ENCODE measurements at regions not wholly inside any gene's neighbourhood (a gene's known extent, or its start where the extent isn't known, plus 50 kb on each side); places are given as distances from the start of the nearest gene placed in this dataset.

GRCh38 chr3:109559389-109559788 lies 222.0 kb upstream of the DPPA4 start:
- DNase-seq, result no peak
- Mint-ChIP-seq H3K4me1 (ENCODE audit: low read depth, unreplicated experiment) (no peaks in the 10 kb centered on the region), H3K9me3 (ENCODE audit: unreplicated experiment) (no peaks in the 10 kb centered on the region), H3K27me3 (ENCODE audit: unreplicated experiment) (peaks cover 2% of the 10 kb centered on the region), H3K27ac (ENCODE audit: unreplicated experiment) (no peak overlapping the region), H3K36me3 (ENCODE audit: unreplicated experiment) (no peaks in the 10 kb centered on the region), H3K4me3 (ENCODE audit: unreplicated experiment) (no peak overlapping the region)
- no peak for TF ChIP-seq CTCF (IDR thresholded peaks at IDR 0.05; ENCODE audit: partially characterized antibody, unreplicated experiment)

- H3K4me3 Mint-ChIP-seq (ENCODE audit: unreplicated experiment), result no peak overlapping the region
- H3K4me1 Mint-ChIP-seq (ENCODE audit: low read depth, unreplicated experiment), result no peaks in the 10 kb centered on the region
- DNase-seq, result no peak
- TF ChIP-seq CTCF (IDR thresholded peaks at IDR 0.05; ENCODE audit: partially characterized antibody, unreplicated experiment), result no peak
- H3K9me3 Mint-ChIP-seq (ENCODE audit: unreplicated experiment), result no peaks in the 10 kb centered on the region
- peaks cover under 1% of the 10 kb centered on the region for H3K27me3 Mint-ChIP-seq (ENCODE audit: unreplicated experiment)
- no peaks in the 10 kb centered on the region for H3K36me3 Mint-ChIP-seq (ENCODE audit: unreplicated experiment)
- H3K27ac Mint-ChIP-seq (ENCODE audit: unreplicated experiment), result no peak overlapping the region
Observed at GRCh38 chr3:109563149-109563548, 225.8 kb upstream of the DPPA4 start.

- Mint-ChIP-seq H3K36me3 (ENCODE audit: unreplicated experiment) (no peaks in the 10 kb centered on the region), H3K27me3 (ENCODE audit: unreplicated experiment) (no peaks in the 10 kb centered on the region), H3K4me3 (ENCODE audit: unreplicated experiment) (no peak overlapping the region), H3K4me1 (ENCODE audit: low read depth, unreplicated experiment) (no peaks in the 10 kb centered on the region), H3K9me3 (ENCODE audit: unreplicated experiment) (no peaks in the 10 kb centered on the region), H3K27ac (ENCODE audit: unreplicated experiment) (no peak overlapping the region)
- TF ChIP-seq CTCF (IDR thresholded peaks at IDR 0.05; ENCODE audit: partially characterized antibody, unreplicated experiment), result no peak
- no peak for DNase-seq
Observed at GRCh38 chr3:109569135-109569846, 231.9 kb upstream of the DPPA4 start.

GRCh38 chr3:109570408-109570807 lies 233.1 kb upstream of the DPPA4 start:
- TF ChIP-seq CTCF (IDR thresholded peaks at IDR 0.05; ENCODE audit: partially characterized antibody, unreplicated experiment), result no peak
- no peak overlapping the region for H3K27ac Mint-ChIP-seq (ENCODE audit: unreplicated experiment)
- DNase-seq, result no peak
- H3K36me3 Mint-ChIP-seq (ENCODE audit: unreplicated experiment), result no peaks in the 10 kb centered on the region
- no peaks in the 10 kb centered on the region for H3K27me3 Mint-ChIP-seq (ENCODE audit: unreplicated experiment)
- H3K4me1 Mint-ChIP-seq (ENCODE audit: low read depth, unreplicated experiment), result no peaks in the 10 kb centered on the region
- H3K4me3 Mint-ChIP-seq (ENCODE audit: unreplicated experiment), result no peak overlapping the region
- H3K9me3 Mint-ChIP-seq (ENCODE audit: unreplicated experiment), result no peaks in the 10 kb centered on the region

GRCh38 chr3:109572301-109572700 lies 235.0 kb upstream of the DPPA4 start:
- Mint-ChIP-seq H3K36me3 (ENCODE audit: unreplicated experiment) (no peaks in the 10 kb centered on the region), H3K27ac (ENCODE audit: unreplicated experiment) (no peak overlapping the region), H3K4me1 (ENCODE audit: low read depth, unreplicated experiment) (no peaks in the 10 kb centered on the region), H3K4me3 (ENCODE audit: unreplicated experiment) (no peak overlapping the region), H3K9me3 (ENCODE audit: unreplicated experiment) (no peaks in the 10 kb centered on the region), H3K27me3 (ENCODE audit: unreplicated experiment) (no peaks in the 10 kb centered on the region)
- no peak for DNase-seq
- no peak for TF ChIP-seq CTCF (IDR thresholded peaks at IDR 0.05; ENCODE audit: partially characterized antibody, unreplicated experiment)
